ENCODE measurements at regions not wholly inside any gene's neighbourhood (a gene's known extent, or its start where the extent isn't known, plus 50 kb on each side); places are given as distances from the start of the nearest gene placed in this dataset.
A peak's percentile ranks its signal among the peaks of the same experiment; 100 is the strongest.

GRCh38 chr13:78161266-78161665 is 242.6 kb upstream of the EDNRB start:
- no peak overlapping the region for H3K27ac Mint-ChIP-seq
- CTCF ChIA-PET = no interaction called here
- no peaks in the 10 kb centered on the region for H3K4me1 Mint-ChIP-seq
- DNase-seq = no peak
- H3K36me3 Mint-ChIP-seq = no peaks in the 10 kb centered on the region
- H3K4me3 Mint-ChIP-seq = no peak overlapping the region
- H3K27me3 Mint-ChIP-seq = no peaks in the 10 kb centered on the region
- no peak for ATAC-seq
- H3K9me3 Mint-ChIP-seq (ENCODE audit: low read depth) = no peaks in the 10 kb centered on the region

DNA sequence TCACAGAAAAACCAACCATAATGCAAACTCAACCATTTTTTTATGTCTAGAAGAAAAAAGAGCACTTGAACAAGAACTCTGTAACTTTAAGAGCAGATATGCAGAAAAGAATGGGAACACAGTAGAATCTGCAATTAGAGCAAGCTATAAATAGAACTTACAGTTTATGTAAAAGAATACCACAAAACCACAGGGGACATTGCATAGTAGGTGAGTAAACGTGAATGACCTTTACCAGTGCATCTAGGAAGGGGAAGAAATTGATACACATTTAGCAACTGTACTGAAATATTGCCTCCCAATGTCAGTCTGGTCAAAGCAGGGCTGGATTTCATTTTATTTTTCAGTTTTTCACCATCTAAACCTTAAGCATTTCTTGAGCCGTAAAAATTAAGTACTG is 242.2 kb upstream of the EDNRB start:
- Mint-ChIP-seq H3K4me3 (no peak overlapping the region), H3K4me1 (no peaks in the 10 kb centered on the region), H3K9me3 (ENCODE audit: low read depth) (no peaks in the 10 kb centered on the region), H3K36me3 (no peaks in the 10 kb centered on the region), H3K27me3 (no peaks in the 10 kb centered on the region), H3K27ac (no peak overlapping the region)
- no peak for DNase-seq
- no peak for ATAC-seq
- CTCF ChIA-PET = no interaction called here

DNA sequence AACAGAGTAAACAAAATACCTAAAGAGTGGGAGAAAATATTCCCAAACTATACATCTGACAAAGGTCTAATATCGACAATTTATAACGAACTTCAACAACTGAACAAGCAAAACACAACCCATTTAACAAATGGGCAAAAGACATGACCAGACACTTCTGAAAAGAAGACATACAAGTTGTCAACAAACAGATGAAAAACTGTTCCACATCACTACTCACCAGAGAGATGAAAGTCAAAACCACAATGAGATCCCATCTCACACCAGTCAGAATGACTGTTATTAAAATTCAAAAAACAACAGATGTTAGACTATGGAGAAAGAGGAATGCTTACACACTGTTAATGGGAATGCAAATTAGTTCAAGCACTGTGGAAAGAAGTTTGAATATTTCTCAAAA is 233.8 kb upstream of the EDNRB start:
- H3K4me1 Mint-ChIP-seq = no peaks in the 10 kb centered on the region
- CTCF ChIA-PET = no interaction called here
- peaks cover 5% of the 10 kb centered on the region for H3K27me3 Mint-ChIP-seq

GRCh38 chr13:78147905-78148304 is 229.3 kb upstream of the EDNRB start:
- DNase-seq = no peak
- no peak for ATAC-seq
- CTCF ChIA-PET = interaction anchor here (0.9 kb wide), 1 partner anchor 831 kb away, joined by 3 read pairs; no protein-coding TSS in a partner anchor
- no peaks in the 10 kb centered on the region for H3K9me3 Mint-ChIP-seq (ENCODE audit: low read depth)
- H3K27ac Mint-ChIP-seq = no peak overlapping the region
- H3K4me3 Mint-ChIP-seq = no peak overlapping the region
- H3K36me3 Mint-ChIP-seq = no peaks in the 10 kb centered on the region
- H3K27me3 Mint-ChIP-seq = peaks cover 12% of the 10 kb centered on the region
- no peaks in the 10 kb centered on the region for H3K4me1 Mint-ChIP-seq

More for the DNA sequence above, 233.8 kb upstream of the EDNRB start:
- H3K36me3 Mint-ChIP-seq = no peaks in the 10 kb centered on the region
- H3K4me3 Mint-ChIP-seq = no peak overlapping the region
- no peak for ATAC-seq
- no peak overlapping the region for H3K27ac Mint-ChIP-seq
- no peaks in the 10 kb centered on the region for H3K9me3 Mint-ChIP-seq (ENCODE audit: low read depth)
- DNase-seq = no peak

GRCh38 chr13:78145276-78145675 is 226.6 kb upstream of the EDNRB start:
- H3K36me3 Mint-ChIP-seq = no peaks in the 10 kb centered on the region
- H3K27me3 Mint-ChIP-seq = peaks cover 9% of the 10 kb centered on the region
- H3K4me3 Mint-ChIP-seq = no peak overlapping the region
- ATAC-seq (no peak), DNase-seq (no peak)
- no peaks in the 10 kb centered on the region for H3K9me3 Mint-ChIP-seq (ENCODE audit: low read depth)
- no peak overlapping the region for H3K27ac Mint-ChIP-seq
- no peaks in the 10 kb centered on the region for H3K4me1 Mint-ChIP-seq
- CTCF ChIA-PET = no interaction called here

DNA sequence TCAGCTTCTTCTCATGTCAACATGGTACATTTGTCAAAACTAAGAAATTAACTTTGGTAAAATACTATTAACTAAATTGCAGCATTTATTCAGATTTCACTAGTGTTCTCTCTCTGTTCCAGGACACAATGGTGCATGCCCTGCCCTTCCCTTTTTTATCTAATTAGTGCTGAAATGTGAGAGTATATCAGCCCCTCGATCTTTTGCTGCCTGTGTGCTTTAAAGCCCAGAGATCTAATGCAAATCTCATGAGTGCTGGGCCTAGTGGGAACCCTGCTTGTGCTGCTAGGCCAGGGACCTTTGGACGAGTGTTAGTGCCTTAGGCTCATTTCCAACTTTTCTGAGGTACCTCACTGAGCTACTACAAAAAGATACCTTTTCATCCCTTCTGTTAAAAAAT is 221.1 kb upstream of the EDNRB start:
- peaks cover 7% of the 10 kb centered on the region for H3K27me3 Mint-ChIP-seq
- H3K4me1 Mint-ChIP-seq = peaks cover 7% of the 10 kb centered on the region
- CTCF ChIA-PET = interaction anchor here (1.0 kb wide), 2 partner anchors 17 to 19 kb away, joined by 3 to 4 read pairs; no protein-coding TSS in a partner anchor
- ATAC-seq = no peak
- no peak overlapping the region for H3K4me3 Mint-ChIP-seq
- no peak overlapping the region for H3K27ac Mint-ChIP-seq
- no peak for DNase-seq
- no peaks in the 10 kb centered on the region for H3K9me3 Mint-ChIP-seq (ENCODE audit: low read depth)
- no peaks in the 10 kb centered on the region for H3K36me3 Mint-ChIP-seq

DNA sequence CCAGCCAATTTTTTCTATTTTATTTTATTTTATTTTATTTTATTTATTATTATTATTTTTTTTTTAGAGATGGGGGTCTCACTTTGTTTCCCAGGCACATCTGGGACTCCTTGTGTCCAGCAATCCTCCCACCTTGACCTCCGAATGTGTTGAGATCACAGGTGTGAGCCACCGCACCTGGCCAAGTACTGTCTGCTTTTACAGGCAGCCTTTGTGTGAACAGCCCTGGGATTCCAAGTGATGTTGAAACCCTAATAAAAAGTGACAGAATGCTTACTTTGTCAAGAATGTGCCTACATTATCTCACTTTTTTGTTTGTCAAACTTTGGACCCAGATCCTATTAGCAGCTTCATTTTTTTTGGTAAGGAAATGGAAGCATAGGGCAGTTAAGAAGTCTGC is 220.1 kb upstream of the EDNRB start:
- Mint-ChIP-seq H3K9me3 (ENCODE audit: low read depth) (no peaks in the 10 kb centered on the region), H3K36me3 (no peaks in the 10 kb centered on the region), H3K27ac (no peak overlapping the region), H3K4me1 (peaks cover 7% of the 10 kb centered on the region), H3K4me3 (no peak overlapping the region), H3K27me3 (peaks cover 4% of the 10 kb centered on the region)
- ATAC-seq (no peak), DNase-seq (no peak)
- CTCF ChIA-PET = interaction anchor here (1.0 to 1.9 kb wide), 3 partner anchors 16 to 840 kb away, joined by 3 to 9 read pairs (median 4); no protein-coding TSS in a partner anchor

GRCh38 chr13:78137404-78138142 is 218.9 kb upstream of the EDNRB start:
- Mint-ChIP-seq H3K9me3 (ENCODE audit: low read depth) (no peaks in the 10 kb centered on the region), H3K27me3 (peaks cover 5% of the 10 kb centered on the region), H3K36me3 (no peaks in the 10 kb centered on the region), H3K4me1 (peaks cover 7% of the 10 kb centered on the region), H3K27ac (no peak overlapping the region), H3K4me3 (peak overlapping the region; percentile 44)
- ATAC-seq (peak; percentile 81), DNase-seq (peak; percentile 43)
- CTCF ChIA-PET = interaction anchor here (0.6 to 1.9 kb wide), 5 partner anchors 16 to 841 kb away, joined by 3 to 9 read pairs (median 3); no protein-coding TSS in a partner anchor

DNA sequence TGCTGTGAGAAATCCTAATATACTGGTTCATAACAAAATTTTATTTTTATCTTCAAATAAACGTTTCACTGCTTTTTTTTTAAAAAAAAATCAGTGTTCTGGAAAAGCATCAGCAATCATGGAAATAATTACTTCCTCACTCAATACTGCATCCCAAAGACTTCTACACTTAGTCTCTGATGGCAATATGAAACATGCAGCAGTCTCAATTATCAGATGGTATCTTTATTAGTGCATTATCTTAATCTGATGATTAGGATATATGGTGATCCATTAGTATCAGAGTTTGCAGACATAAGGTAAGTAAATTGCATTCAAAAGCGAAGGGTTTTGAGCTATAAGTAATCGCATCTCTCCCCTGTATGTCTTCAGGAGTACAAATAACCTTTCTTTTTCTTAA is 218.3 kb upstream of the EDNRB start:
- peaks cover 7% of the 10 kb centered on the region for H3K4me1 Mint-ChIP-seq
- DNase-seq (no peak), ATAC-seq (no peak)
- peaks cover 5% of the 10 kb centered on the region for H3K27me3 Mint-ChIP-seq
- CTCF ChIA-PET = interaction anchor here (0.6 to 1.9 kb wide), 4 partner anchors 16 to 842 kb away, joined by 3 to 9 read pairs (median 4); no protein-coding TSS in a partner anchor
- H3K27ac Mint-ChIP-seq = no peak overlapping the region
- no peaks in the 10 kb centered on the region for H3K9me3 Mint-ChIP-seq (ENCODE audit: low read depth)
- no peaks in the 10 kb centered on the region for H3K36me3 Mint-ChIP-seq
- H3K4me3 Mint-ChIP-seq = no peak overlapping the region

DNA sequence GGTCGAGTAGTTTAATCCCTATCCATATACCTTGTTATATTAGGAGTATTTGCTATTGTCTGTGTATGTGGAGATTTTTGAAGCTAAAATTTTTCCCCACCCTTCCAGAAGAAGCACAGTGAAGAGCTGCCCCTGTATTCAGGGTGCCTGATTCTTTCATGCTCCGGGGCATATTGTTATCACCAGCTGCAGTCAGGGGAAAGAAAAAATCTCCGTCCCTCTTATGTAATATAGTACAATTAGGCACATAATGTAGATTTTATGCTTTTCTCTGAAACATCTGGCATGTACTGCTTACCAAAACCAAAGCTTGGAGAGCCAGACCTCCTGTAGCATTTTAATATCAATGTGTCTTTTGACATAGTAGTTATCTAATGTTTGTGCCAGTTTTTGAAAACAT is 214.9 kb upstream of the EDNRB start:
- Mint-ChIP-seq H3K27me3 (peaks cover 17% of the 10 kb centered on the region), H3K9me3 (ENCODE audit: low read depth) (no peaks in the 10 kb centered on the region), H3K27ac (no peak overlapping the region), H3K4me1 (peaks cover 7% of the 10 kb centered on the region), H3K36me3 (no peaks in the 10 kb centered on the region), H3K4me3 (no peak overlapping the region)
- CTCF ChIA-PET = interaction anchor here (1.3 kb wide), 1 partner anchor 107 kb away, joined by 3 read pairs; no protein-coding TSS in a partner anchor
- no peak for DNase-seq
- ATAC-seq = no peak

- Mint-ChIP-seq H3K4me1 (no peaks in the 10 kb centered on the region), H3K36me3 (no peaks in the 10 kb centered on the region), H3K27me3 (peaks cover 33% of the 10 kb centered on the region), H3K27ac (no peak overlapping the region), H3K9me3 (ENCODE audit: low read depth) (no peaks in the 10 kb centered on the region), H3K4me3 (no peak overlapping the region)
- CTCF ChIA-PET = no interaction called here
- DNase-seq (no peak), ATAC-seq (no peak)
These were observed 213.2 kb upstream of the EDNRB start for GRCh38 chr13:78131811-78132210.

DNA sequence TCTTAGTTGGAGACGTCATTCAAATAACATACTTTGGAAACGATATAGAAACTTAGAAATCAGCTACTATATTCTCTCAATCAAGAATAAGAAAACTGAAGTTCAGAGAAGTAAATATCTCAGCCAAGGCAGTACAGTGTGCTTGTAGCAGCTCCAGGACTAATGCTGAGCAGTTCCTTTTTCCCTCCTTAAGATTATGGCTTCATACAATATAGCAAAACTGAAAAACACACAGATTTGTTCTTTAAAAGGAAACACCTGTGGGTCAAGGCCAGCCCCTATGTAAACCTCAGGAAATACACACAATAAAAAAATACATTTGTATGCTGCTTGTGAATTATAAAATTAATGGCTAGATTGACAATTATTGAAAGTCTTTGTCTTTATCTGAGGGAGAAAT is 212.7 kb upstream of the EDNRB start:
- no peak for DNase-seq
- no peak overlapping the region for H3K27ac Mint-ChIP-seq
- CTCF ChIA-PET = interaction anchor here (0.6 to 1.2 kb wide), 2 partner anchors 10 to 1390 kb away, joined by 3 read pairs; no protein-coding TSS in a partner anchor
- no peaks in the 10 kb centered on the region for H3K36me3 Mint-ChIP-seq
- ATAC-seq = no peak
- H3K4me1 Mint-ChIP-seq = no peaks in the 10 kb centered on the region
- no peak overlapping the region for H3K4me3 Mint-ChIP-seq
- H3K9me3 Mint-ChIP-seq (ENCODE audit: low read depth) = no peaks in the 10 kb centered on the region
- H3K27me3 Mint-ChIP-seq = peaks cover 34% of the 10 kb centered on the region

DNA sequence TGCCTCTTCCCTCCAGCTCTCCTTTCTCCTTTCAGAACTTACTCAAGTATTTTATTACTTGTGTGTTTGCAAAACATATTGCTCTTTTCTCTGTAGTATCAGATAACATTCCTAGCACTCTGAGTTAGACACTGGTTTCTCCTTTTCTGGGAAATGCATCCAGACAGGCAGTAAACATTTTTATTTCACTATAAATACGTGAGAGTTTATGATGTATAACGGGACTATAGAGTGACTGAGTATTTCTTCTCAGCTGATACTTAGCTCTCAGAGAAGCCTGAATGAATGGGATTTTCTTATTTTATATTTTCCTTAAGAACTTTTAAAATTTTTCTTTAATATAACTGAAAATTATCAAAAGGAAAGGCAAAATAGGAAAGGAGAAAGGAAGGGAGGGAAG is 211.2 kb upstream of the EDNRB start:
- no peak overlapping the region for H3K27ac Mint-ChIP-seq
- H3K27me3 Mint-ChIP-seq = peaks cover 36% of the 10 kb centered on the region
- CTCF ChIA-PET = no interaction called here
- no peaks in the 10 kb centered on the region for H3K4me1 Mint-ChIP-seq
- ATAC-seq (no peak), DNase-seq (no peak)
- no peak overlapping the region for H3K4me3 Mint-ChIP-seq
- no peaks in the 10 kb centered on the region for H3K36me3 Mint-ChIP-seq
- no peaks in the 10 kb centered on the region for H3K9me3 Mint-ChIP-seq (ENCODE audit: low read depth)

DNA sequence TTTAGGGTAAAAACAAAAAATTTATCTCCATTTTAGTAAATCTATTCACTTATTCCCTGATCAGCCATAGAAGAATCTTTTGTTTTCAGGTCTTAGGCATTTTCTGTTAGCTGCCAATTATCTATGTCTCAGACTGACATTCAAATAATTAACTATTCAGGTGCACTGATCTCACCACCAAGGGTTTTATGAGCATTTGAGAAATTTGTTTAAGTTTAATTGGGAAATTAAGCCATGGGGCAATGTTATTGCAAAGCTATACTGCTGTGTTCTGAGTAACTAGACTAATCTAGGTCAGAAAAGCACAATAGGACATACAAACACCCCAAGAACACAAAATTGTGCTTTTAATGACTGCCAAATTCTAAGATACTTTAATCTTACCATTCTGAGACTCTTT is 210.7 kb upstream of the EDNRB start:
- CTCF ChIA-PET = no interaction called here
- DNase-seq (no peak), ATAC-seq (no peak)
- H3K27ac Mint-ChIP-seq = no peak overlapping the region
- H3K9me3 Mint-ChIP-seq (ENCODE audit: low read depth) = no peaks in the 10 kb centered on the region
- no peak overlapping the region for H3K4me3 Mint-ChIP-seq
- no peaks in the 10 kb centered on the region for H3K4me1 Mint-ChIP-seq
- peaks cover 36% of the 10 kb centered on the region for H3K27me3 Mint-ChIP-seq
- H3K36me3 Mint-ChIP-seq = no peaks in the 10 kb centered on the region
